ENCODE measurements at regions not wholly inside any gene's neighbourhood (a gene's known extent, or its start where the extent isn't known, plus 50 kb on each side); places are given as distances from the start of the nearest gene placed in this dataset.

DNA sequence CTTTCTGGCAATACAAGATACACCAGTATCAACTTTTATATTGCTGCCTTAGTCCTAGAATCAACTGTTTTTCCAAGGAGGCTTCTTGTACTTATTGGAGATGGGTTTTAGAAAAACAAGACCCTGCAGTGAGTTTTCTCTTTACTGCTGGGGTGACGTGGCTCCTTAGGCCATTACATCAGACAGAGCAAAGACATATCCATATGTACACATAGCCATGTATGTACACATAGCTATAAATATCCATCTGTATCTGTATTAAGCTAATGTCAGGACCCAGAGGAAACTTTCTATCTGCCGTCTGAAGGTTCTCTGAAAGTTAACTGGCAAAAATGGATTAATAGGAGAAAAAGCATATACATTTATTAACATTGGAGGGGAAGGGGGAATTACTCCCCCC, 607.4 kb downstream of the POM121L12 start:
- no peak overlapping the region for H3K4me3 ChIP-seq (replicated peaks in 1 of 3; ENCODE audit: insufficient read depth in 1 of 3, low read depth in 1 of 3, low read length in 3 of 3)
- no peaks in the 10 kb centered on the region for H3K36me3 ChIP-seq (ENCODE audit: control insufficient read depth in 2 of 2, extremely low read depth in 1 of 2, insufficient read depth in 2 of 2, low read length in 2 of 2)
- no peaks in the 10 kb centered on the region for H4K20me1 ChIP-seq (replicated peaks; ENCODE audit: control insufficient read depth, extremely low read depth, insufficient read depth, low read length)
- no peak overlapping the region for H3K4me2 ChIP-seq (ENCODE audit: insufficient read depth, low read length)
- H2AFZ ChIP-seq (ENCODE audit: low read depth, low read length), result no peak overlapping the region
- H3K9me1 ChIP-seq (replicated peaks; ENCODE audit: control insufficient read depth, extremely low read depth, insufficient read depth, low read length), result no peaks in the 10 kb centered on the region
- ChIA-PET POLR2A (no interaction called here), CTCF (no interaction called here)
- no peaks in the 10 kb centered on the region for H3K4me1 ChIP-seq (ENCODE audit: control insufficient read depth, extremely low read depth, insufficient read depth, low read length)
- dilution Hi-C loops (cut with MboI; ENCODE audit: extremely low pct_ligation_motif_present, low sequenced_read_pairs), result no loop called here
- no peaks in the 10 kb centered on the region for H3K27me3 ChIP-seq (ENCODE audit: control insufficient read depth in 2 of 2, insufficient read depth in 2 of 2, low read length in 2 of 2)
- DNase-seq (ENCODE audit: low read depth, low spot score) (no peak), FAIRE-seq (no peak)
- TF ChIP-seq POLR2AphosphoS5 (IDR thresholded peaks at IDR 0.05; ENCODE audit: insufficient read depth, low read depth, low read length) (no peak), MYC (IDR thresholded peaks at IDR 0.05; ENCODE audit: low read depth, low read length) (no peak), GATA2 (IDR thresholded peaks at IDR 0.05; ENCODE audit: insufficient read depth, insufficient read length, low read depth, low read length) (no peak), POLR2A (IDR thresholded peaks at IDR 0.05; ENCODE audit: low read depth, low read length) (no peak)
- TF ChIP-seq, protein P1, sequence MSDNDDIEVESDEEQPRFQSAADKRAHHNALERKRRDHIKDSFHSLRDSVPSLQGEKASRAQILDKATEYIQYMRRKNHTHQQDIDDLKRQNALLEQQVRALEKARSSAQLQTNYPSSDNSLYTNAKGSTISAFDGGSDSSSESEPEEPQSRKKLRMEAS (IDR thresholded peaks at IDR 0.05; ENCODE audit: insufficient read depth, insufficient read length), result no peak
- intact Hi-C loops (cut with micrococcal nuclease), result no loop called here
- H3K9me3 ChIP-seq (replicated peaks; ENCODE audit: control insufficient read depth, insufficient read depth, low read length), result no peaks in the 10 kb centered on the region
- no peaks in the 10 kb centered on the region for H3K79me2 ChIP-seq (ENCODE audit: control insufficient read depth, insufficient read depth, low read length)
- H3K27ac ChIP-seq (ENCODE audit: insufficient read depth, low read depth, low read length), result no peak overlapping the region
- BruUV-seq (replicated peaks), result no TSS peak
- H3K9ac ChIP-seq (replicated peaks; ENCODE audit: extremely low read depth, insufficient read depth, low read length), result no peak overlapping the region

DNA sequence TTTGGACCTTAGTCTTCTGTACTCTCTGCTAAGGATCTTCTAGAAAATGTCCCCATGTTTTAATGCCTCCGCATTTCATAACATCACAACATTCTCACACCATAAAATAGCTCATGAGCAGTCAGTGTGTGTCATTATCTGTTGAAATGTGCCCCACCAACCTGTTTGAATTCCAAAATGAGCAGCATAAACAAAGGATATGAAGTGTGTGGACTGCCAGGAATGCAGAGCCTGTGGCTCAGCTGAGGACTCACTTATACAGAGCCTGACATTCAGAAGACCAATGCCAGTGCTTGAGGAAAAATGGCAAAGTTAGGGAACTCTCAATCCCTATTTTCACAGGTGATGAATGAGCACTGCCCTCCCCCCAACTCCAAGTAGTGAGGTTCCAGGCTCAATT, 621.4 kb downstream of the POM121L12 start:
- no TSS peak for BruUV-seq (replicated peaks)
- Histone ChIP-seq H2AFZ (ENCODE audit: low read depth, low read length) (no peak overlapping the region), H4K20me1 (replicated peaks; ENCODE audit: control insufficient read depth, extremely low read depth, insufficient read depth, low read length) (no peaks in the 10 kb centered on the region), H3K4me2 (ENCODE audit: insufficient read depth, low read length) (no peak overlapping the region), H3K36me3 (ENCODE audit: control insufficient read depth in 2 of 2, extremely low read depth in 1 of 2, insufficient read depth in 2 of 2, low read length in 2 of 2) (no peaks in the 10 kb centered on the region), H3K27me3 (ENCODE audit: control insufficient read depth in 2 of 2, insufficient read depth in 2 of 2, low read length in 2 of 2) (no peaks in the 10 kb centered on the region), H3K27ac (ENCODE audit: insufficient read depth, low read depth, low read length) (no peak overlapping the region), H3K4me3 (replicated peaks in 1 of 3; ENCODE audit: insufficient read depth in 1 of 3, low read depth in 1 of 3, low read length in 3 of 3) (no peak overlapping the region), H3K9ac (replicated peaks; ENCODE audit: extremely low read depth, insufficient read depth, low read length) (no peak overlapping the region), H3K9me1 (replicated peaks; ENCODE audit: control insufficient read depth, extremely low read depth, insufficient read depth, low read length) (no peaks in the 10 kb centered on the region), H3K79me2 (ENCODE audit: control insufficient read depth, insufficient read depth, low read length) (no peaks in the 10 kb centered on the region), H3K4me1 (ENCODE audit: control insufficient read depth, extremely low read depth, insufficient read depth, low read length) (no peaks in the 10 kb centered on the region), H3K9me3 (replicated peaks; ENCODE audit: control insufficient read depth, insufficient read depth, low read length) (no peaks in the 10 kb centered on the region)
- intact Hi-C loops (cut with micrococcal nuclease) (no loop called here), dilution Hi-C loops (cut with MboI; ENCODE audit: extremely low pct_ligation_motif_present, low sequenced_read_pairs) (no loop called here)
- CTCF ChIA-PET, result no interaction called here
- TF ChIP-seq POLR2A (IDR thresholded peaks at IDR 0.05; ENCODE audit: low read depth, low read length) (no peak), GATA2 (IDR thresholded peaks at IDR 0.05; ENCODE audit: insufficient read depth, insufficient read length, low read depth, low read length) (no peak), POLR2AphosphoS5 (IDR thresholded peaks at IDR 0.05; ENCODE audit: insufficient read depth, low read depth, low read length) (no peak), FOS (IDR thresholded peaks at IDR 0.05; ENCODE audit: borderline replicate concordance, insufficient read depth, low read length) (no peak), MYC (IDR thresholded peaks at IDR 0.05; ENCODE audit: low read depth, low read length) (no peak)
- TF ChIP-seq, protein P1 (IDR thresholded peaks at IDR 0.05; ENCODE audit: insufficient read depth, insufficient read length), result no peak
- TF ChIP-seq, protein P2, sequence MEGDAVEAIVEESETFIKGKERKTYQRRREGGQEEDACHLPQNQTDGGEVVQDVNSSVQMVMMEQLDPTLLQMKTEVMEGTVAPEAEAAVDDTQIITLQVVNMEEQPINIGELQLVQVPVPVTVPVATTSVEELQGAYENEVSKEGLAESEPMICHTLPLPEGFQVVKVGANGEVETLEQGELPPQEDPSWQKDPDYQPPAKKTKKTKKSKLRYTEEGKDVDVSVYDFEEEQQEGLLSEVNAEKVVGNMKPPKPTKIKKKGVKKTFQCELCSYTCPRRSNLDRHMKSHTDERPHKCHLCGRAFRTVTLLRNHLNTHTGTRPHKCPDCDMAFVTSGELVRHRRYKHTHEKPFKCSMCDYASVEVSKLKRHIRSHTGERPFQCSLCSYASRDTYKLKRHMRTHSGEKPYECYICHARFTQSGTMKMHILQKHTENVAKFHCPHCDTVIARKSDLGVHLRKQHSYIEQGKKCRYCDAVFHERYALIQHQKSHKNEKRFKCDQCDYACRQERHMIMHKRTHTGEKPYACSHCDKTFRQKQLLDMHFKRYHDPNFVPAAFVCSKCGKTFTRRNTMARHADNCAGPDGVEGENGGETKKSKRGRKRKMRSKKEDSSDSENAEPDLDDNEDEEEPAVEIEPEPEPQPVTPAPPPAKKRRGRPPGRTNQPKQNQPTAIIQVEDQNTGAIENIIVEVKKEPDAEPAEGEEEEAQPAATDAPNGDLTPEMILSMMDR (IDR thresholded peaks at IDR 0.05; ENCODE audit: extremely low read depth in 1 of 2, insufficient read depth in 1 of 2, low read depth in 1 of 2, low read length in 2 of 2), result no peak
- FAIRE-seq (no peak), DNase-seq (ENCODE audit: low read depth, low spot score) (no peak)
- POLR2A ChIA-PET, result no interaction called here

Measured in endothelial cell of umbilical vein (primary cell).